ENCODE measurements at regions not wholly inside any gene's neighbourhood (a gene's known extent, or its start where the extent isn't known, plus 50 kb on each side); places are given as distances from the start of the nearest gene placed in this dataset.
"Not testable (repeated sequence)": the region's sequence is repeated elsewhere in the genome, so short reads cannot be mapped to it uniquely, and the experiment has no call there.

DNA sequence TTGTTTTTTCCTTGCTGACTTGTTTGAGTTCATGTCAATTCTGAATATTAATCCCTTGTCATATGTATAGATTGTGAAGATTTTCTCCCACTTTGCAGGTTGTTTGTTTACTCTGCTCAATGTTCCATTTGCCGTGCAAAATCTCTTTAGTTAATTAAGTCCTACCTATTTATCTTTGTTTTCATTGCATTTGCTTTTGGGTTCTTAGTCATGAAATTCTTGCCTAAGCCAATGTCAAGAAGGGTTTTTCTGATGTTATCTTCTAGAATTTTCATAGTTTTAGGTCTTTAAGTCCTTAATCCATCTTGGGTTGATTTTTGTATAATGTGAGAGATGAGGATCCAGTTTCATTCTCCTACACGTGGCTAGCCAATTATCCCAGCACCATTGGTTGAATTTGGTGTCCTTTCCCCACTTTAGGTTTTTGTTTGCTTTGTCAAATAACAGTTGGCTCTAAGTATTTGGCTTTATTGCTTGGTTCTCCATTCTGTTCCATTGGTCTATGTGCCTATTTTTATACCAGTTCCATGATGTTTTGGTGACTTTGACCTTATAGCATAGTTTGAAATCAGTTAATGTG is 163.1 kb upstream of the PGR start:
- DNase-seq (ENCODE audit: low read depth) = no peak

DNA sequence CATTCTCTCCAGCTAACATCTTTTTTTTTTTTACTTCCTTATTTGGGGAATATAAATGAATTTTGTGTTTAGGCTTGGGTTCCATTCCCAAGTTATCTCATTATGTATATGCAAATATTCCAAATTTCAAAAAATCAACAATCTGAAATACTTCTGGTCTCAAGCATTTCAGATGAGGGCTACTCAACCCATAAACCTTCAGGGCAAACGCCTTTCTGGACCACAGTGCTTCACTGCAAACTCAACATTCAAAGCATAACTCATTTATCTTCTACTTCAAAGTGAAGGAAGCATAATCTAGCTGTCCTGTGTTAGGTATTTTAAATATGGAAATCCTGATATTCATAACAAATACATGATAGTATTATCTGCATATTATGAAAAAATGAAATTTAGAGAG is 161.7 kb upstream of the PGR start:
- DNase-seq (ENCODE audit: low read depth) = no peak

DNA sequence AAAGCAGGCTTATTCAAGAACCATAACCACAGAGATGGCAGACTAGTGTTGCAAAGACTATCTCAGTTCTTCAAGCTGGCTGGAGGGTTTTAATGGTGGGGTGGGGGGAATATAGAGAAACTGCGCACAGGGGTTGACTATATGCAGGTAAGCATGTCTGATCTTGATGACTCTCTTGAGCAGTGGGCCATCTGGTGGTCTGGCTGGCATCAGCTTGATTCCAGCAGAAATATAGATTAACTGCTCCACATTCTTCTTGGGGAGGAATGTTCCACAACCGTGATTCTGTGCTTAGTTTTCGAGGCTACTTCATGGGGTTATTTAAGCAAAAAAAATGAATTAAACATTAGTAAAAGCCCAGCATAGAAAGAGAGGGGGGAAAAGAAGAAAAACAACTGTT is 158.8 kb upstream of the PGR start:
- no peak for DNase-seq (ENCODE audit: low read depth)

DNA sequence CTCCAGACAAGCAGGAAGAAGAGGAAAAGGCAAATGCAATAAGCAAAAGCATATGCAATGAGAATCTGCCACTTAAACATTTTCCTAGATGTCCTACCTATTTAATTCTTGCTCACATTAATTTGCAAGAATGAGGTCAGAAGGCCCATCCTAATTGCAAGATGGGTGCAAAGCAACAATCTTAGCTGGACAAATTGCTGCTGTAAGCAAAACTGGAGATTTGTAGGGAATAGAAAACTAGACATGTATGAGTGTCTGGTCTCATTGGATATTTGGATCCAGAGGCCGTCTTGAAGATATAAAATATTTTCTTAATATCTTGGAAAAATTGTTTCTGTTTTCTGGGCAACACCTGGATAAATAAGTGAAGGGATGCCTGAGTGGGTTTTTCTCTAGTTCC is 150.1 kb upstream of the PGR start:
- no peak for DNase-seq (ENCODE audit: low read depth)

DNA sequence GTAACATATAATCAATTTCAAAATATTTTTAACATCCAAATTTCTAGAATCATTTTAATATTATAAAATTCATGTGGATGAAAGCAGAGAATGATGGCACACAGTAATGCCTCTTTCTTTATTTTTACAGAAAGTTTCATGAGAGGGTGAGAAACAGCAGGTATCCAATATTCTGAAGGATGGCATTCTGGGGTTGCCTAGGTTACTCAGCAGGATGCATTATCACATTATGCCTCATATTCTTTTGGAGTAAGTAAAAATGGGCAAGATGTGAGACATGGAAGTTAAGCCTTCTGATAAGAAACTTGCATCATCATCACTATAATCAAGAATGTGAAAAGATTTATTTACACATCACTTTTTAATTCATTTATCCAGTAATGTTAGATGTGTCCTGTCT is 148.7 kb upstream of the PGR start:
- no peak for DNase-seq (ENCODE audit: low read depth)

DNA sequence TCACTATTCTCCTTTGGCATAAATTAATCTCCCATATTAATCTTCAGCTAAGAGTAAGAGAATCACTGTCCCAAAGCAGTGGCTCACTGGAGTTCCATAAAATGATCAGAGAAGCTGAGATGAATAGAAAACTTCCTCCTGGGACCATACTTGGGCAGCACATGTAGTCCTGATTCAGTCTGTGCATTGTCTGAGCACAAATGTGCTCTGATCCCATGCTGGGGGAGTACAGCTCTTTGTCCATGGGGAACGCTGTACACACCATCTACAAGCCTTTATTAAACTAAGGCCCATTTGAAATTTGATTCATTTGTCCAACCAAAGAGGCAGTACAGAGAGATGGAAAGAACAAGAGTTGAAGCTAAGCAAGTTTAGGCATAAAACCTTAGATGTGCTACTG is 147.4 kb upstream of the PGR start:
- no peak for DNase-seq (ENCODE audit: low read depth)

DNA sequence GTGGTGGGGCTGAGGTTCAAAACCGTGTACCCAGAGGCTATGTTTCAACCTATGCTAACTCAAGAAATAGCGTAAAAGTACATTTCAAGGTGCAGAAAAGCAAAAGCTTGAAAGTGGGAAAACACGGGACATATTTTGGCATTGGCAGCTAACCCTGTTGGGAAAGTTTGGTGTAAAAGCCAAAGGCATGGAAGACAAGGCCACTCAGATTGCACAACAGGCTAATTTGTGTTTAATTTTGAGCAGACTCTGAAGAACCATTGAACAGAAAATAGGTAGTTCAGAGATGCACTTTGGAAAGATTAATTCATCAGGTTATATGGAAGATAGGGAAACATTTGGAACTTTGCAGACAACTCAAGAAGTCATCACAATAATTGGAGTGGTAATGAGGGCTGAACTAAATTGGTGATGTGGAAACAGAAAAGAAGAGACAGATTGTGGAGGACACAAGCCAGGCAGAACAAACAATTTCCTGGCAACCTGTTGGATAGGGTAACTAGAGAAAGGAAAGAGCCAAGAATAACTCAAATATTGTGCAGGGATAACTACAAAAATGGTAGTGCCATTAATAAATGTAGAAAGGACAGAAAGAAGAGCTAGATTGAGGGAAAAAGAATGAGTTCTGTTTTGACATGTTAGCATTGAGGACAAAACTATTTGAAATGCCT is 140.5 kb upstream of the PGR start:
- no peak for DNase-seq (ENCODE audit: low read depth)

DNA sequence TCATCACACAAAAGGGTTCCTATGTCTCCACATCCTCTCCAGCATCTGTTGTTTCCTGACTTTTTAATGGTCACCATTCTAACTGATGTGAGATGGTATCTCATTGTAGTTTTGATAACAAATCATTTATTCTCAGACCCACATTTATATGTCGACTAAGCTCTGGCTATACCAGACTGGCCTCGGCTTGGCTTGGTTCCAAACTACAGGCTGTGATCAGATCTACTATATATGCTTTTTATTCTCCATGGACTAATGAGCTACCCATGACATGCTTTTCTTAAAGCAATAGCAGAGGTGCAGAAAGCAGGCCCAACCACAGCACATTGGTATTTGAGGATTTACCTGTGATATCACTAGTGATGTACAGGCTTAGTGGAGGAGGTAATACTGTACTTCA is 139.8 kb upstream of the PGR start:
- DNase-seq (ENCODE audit: low read depth) = no peak

DNA sequence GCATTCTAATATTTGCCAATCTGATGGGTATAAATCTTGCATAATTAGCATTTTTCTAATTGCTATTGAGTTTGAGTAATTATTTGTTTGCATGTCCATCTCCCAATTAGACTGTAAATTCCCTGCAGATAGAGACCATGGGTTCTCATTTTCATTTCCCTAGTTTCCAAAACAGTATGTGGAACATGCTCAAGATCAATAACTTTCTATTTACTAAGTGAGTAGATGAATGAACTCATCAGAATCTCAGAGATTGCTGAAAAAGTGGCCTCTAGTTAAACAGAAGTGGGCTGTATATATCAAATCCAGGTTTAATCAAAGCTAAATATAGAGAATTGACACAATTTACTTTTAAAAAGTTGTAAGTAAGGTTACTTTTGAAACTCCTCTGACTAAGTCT is 138.0 kb upstream of the PGR start:
- no peak for DNase-seq (ENCODE audit: low read depth)

DNA sequence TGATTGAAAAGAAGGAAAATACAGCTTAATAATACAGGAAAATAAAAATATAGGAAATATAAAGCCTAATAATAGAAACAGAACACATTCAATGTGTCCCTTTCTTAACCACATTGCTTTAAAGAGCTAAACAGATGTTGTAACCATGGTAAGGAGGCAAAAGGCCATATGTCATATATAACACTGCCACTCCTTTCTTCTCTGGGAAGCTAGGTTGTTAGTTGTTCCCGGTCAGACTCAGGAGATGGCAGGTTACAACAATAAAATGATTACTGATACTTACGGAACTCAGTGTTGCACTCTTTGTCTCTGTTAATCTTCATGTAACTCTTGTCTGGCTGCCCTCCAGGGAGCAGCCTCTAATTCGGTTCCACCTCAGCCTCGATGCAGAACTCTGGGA is 134.7 kb upstream of the PGR start:
- no peak for DNase-seq (ENCODE audit: low read depth)

DNA sequence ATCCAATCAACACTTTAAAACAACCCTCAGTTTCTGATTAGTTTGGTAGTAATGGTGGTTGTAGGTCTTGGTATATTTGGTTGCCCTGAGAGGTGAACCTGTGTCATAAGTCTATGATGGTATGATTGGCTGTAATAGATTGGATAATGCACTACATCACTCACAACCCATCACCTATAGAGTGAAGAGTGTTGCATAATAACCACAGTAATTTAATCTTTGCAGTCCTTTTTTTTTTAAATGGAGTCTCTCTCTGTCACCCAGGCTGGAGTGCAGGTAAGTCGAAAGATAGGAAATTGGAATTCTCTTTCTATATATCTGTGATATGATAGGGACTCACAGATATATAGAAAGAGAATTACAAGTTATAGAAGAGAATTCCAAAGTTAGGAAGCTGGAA is 133.4 kb upstream of the PGR start:
- DNase-seq (ENCODE audit: low read depth) = no peak

DNA sequence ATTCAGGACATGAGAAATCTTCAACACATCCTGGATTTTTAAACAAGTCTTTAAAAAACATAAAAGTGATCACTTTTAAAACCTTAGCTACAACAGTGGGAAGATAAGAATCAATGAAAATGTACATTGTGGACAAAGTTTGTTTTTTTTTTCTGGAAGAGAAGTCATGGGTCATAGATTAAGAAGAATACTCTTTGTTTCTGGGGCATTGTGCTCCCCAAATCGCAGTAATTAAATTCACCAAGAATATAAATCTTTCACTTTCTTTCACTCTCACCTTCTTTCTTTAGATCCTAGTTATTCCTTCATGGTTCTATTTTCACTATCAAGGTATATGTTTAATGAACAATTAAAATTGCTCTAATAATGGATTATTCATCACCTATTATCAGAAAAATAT is 132.6 kb upstream of the PGR start:
- DNase-seq (ENCODE audit: low read depth) = no peak

DNA sequence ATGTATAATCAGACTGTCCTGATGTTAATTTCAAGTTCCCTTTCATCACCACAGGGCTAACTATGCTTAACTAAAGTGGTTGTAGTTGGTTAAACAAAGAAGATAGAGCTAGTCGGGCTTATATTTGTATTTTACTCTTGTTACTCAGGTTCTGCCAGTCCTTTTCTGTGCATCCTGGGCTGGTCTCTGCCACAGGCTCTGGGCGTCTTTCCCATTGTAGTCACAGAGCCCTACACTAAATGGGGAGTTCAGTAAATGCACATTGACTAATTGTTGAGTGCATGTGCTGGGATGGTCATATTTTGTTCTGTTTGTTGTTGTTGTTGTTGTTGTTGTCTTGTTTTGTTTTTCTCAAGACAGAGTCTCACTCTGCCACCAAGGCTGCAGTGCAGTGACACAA is 125.4 kb upstream of the PGR start:
- DNase-seq (ENCODE audit: low read depth) = no peak

DNA sequence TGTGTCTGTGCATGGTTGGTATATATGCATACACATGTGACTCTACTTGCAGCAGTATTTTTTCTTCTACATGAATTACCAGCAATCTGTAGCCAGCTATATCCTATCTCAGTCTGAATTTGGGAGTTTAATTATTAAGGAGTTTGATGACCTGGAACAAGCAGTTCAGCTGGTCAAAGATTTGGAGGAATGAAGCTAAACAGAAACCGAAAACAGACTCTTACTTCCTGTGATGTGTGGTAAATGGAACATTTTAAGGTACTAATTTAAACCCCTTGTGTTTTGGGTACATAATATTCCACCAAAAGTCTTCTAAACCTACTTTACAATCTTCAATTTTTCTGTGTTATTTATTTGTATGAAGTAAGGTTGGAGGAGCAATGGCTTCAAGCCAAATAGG is 124.4 kb upstream of the PGR start:
- no peak for DNase-seq (ENCODE audit: low read depth)

DNA sequence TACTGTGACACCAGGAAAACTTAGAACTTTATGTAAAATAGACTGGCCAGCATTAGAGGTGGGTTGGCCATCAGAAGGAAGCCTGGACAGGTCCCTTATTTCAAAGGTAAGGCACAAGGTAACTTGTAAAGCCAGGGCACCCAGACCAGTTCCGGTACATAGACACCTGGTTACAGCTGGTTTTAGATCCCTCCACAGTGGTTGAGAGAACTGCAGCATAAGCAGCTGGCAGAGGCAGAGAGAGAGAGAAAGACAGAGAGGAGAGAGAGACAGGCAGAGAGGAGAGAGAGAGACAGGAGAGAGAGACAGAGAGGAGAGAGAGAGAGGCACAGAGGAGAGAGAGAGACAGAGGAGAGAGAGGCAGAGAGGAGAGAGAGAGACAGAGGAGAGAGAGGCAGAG is 116.0 kb upstream of the PGR start:
- DNase-seq (ENCODE audit: low read depth) = not testable (repeated sequence)

DNA sequence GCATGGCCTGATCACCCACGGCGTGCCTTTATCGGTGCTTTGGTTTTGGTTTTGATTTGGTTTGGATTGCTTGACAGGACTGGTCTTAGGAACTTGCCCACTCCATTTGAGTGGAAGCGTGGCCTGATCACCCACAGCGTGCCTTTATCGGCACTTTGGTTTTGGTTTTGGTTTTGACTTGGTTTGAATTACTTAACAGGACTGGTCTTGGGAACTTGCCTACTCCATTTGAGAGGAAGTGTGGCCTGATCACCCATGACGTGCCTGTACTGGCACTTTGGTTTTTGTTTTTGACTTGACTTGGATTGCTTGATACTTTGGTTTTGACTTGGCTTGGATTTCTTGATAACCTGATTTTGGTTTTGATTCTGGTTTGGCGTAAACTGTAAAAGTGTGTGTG is 115.5 kb upstream of the PGR start:
- not testable (repeated sequence) for DNase-seq (ENCODE audit: low read depth)

DNA sequence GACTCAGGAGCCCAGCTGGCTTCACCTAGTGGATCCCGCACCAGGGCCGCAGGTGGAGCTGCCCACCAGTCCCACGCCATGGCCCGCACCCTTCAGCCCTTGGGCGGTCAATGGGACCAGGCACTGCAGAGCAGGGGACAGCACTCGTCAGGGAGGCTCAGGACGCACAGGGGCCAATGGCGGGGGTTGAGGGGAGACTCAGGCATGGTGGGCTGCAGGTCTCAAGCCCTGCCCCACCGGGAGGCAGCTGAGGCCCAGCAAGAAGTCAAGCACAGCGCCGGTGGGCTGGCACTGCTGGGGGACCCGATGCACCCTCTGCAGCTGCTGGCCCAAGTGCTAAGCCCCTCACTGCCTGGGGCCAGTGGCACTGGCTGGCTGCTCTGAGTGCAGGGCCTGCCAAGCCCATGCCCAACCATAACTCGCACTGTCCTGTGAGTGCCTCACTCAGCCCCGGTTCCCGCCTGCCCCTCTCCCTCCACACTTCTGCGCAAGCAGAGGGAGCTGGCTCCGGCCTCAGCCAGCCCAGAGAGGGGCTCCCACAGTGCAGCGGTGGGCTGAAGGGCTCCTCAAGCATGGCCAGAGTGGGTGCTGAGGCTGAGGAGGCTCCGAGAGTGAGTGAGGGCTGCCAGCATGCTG is 111.7 kb upstream of the PGR start:
- DNase-seq (ENCODE audit: low read depth) = no peak

DNA sequence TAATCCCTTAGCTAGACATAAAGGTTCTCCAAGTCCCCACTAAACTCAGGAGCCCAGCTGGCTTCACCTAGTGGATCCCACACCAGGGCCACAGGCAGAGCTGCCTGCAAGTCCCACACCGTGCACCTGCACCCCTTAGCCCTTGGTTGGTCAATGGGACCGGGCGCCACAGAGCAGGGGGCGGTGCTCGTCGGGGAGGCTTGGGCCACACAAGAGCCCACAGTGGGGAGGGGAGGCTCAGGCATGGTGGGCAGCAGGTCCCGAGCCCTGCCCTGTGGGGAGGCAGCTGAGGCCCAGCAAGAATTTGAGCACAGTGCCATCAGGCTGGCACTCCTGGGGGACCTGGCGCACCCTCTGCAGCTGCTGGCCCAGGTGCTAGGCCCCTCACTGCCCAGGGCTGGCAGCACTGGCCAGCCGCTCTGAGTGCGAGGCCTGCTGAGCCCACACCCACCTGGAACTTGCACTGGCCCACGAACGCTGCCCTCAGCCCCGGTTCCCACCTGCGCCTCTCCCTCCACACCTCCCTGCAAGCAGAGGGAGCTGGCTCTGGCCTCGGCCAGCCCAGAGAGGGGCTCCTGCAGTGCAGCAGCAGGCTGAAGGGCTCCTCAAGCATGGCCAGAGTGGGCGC is 101.7 kb upstream of the PGR start:
- not testable (repeated sequence) for DNase-seq (ENCODE audit: low read depth)

DNA sequence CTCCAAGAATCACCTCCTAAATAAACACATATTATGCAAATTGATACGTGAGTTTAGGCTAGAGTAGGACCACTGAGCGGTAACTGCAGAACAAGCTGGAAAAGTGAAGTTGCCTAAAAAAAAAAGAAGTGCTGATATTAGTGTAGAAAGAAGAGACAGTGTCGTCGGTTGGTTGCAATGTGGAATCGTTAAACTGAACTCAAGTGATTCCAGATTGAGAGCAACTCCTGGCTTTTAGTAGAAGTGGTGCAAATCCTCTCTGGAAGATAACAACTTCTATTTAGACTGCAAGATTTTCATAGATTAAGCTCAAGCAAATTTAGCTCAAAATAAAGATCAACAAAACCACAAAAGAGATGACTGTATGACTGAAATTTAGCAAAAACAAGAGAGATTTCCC is 97.0 kb upstream of the PGR start:
- no peak for DNase-seq (ENCODE audit: low read depth)

DNA sequence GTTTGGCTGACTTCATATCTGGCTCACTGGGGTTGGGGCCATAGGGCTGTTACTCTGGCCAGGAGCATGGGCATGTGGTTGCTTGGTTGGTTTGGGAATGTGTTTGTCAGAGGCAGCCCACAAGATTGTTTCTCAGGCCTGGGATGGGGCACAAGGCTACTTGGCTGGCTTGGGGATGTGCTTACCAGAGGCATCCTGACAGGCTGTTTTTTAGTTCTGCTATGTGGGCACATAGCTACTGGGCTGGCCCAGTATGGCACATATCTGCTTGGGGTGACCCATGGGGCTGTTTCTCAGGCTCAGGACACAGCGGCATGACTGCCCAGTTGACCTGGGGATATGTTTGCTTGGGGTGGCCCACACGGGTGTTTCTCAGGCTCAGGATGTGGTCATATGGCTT is 94.6 kb upstream of the PGR start:
- DNase-seq (ENCODE audit: low read depth) = no peak

DNA sequence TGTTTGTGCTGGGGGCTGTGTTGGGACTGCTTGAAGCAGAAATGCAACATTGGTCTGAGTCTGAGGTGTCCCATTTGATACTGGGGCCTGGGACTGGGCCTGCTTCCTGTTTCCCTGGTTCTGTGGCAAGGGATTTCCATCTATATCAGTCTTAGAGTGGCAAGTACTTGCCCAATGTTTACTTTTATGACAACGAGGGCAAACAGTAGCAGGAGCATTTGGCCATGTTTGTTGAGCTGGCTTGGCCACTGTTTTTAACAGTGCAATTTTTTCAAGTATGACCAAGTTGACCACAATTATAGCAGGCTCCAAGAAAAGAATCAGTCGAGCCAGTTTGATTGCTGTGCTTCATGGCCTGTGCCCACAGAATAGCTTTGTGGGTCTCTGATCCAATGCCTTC is 88.5 kb upstream of the PGR start:
- DNase-seq (ENCODE audit: low read depth) = not testable (repeated sequence)

DNA sequence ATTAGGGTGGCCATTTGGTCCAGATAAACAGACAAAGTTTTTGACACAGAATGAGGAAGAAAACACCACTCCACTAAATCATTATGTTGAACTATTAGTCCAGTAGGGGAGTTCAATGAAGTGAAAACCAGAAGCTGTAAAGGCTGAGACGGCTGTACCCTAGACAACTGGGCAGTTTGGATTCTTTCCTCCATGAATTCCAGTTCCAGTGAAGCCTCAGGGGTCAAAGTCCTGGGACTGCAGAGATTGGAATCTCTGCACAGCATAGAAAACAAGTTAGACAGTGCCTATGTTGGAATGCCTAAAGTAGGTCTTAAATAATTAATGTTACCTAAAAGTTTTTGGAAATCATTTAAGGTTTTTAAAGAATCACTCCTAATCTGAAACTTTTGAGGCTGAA is 86.5 kb upstream of the PGR start:
- not testable (repeated sequence) for DNase-seq (ENCODE audit: low read depth)

DNA sequence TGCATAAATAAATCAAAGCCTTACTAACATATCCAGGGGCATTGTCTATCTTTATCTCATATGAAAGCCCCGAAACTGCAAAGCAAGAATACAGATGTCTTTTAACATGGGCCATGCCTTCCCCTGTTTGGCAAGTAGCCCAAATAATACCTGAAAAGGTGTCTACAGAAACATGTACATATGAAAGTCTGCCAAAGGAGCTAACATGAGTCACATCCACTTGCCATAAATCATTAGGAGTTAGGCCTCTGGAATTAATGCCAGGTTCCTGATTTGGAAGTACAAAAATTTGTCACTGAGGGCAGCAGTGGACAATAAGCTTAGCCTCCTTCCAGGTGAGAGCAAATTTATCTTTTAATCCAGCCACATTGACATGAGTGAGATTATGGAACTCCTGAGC is 85.5 kb upstream of the PGR start:
- DNase-seq (ENCODE audit: low read depth) = no peak

All from LHCN-M2 (cell line).